GM23248 (cell line): ENCODE measurements at regions not wholly inside any gene's neighbourhood (a gene's known extent, or its start where the extent isn't known, plus 50 kb on each side); places are given as distances from the start of the nearest gene placed in this dataset.

ENCODE experiments used
- EZH2 ChIP-seq: fragments of 200-600 bp; sonication (generic); IDR thresholded peaks from 2 replicates; pipeline ENCODE4 v1.6.1; 2018; ENCODE audit warnings: antibody characterized with exemption, mild to moderate bottlenecking; ENCODE audit not compliant: insufficient read depth, poor library complexity, severe bottlenecking
- EZH2phosphoT487 ChIP-seq: fragments of 200-600 bp; sonication (generic); IDR thresholded peaks from 2 replicates; pipeline ENCODE4 v1.6.1; 2018; ENCODE audit warnings: antibody characterized with exemption, moderate library complexity, mild to moderate bottlenecking, low read depth; ENCODE audit not compliant: insufficient read depth

DNA sequence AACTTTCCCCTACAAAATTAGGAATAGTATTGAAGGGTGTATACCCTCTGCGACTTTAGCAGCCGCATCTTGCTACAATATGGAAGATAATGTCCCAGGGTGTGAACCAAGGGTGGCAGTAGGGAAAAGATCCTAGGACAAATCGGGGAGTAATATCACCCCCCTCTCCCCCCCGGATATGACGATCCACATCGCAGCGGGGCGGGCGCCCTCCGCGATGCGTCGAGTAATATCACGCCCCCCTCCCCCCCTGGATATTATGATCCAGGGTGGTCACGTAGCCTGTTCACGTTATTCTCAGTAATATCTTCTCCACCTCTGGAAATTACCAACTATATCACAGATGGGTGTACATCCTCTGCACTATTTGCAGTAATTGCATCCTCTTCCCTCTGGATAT lies 82.9 kb downstream of the DAPL1 start:
- no peak for TF ChIP-seq EZH2
- TF ChIP-seq EZH2phosphoT487: no peak
